ENCODE measurements at regions not wholly inside any gene's neighbourhood (a gene's known extent, or its start where the extent isn't known, plus 50 kb on each side); places are given as distances from the start of the nearest gene placed in this dataset.

DNA sequence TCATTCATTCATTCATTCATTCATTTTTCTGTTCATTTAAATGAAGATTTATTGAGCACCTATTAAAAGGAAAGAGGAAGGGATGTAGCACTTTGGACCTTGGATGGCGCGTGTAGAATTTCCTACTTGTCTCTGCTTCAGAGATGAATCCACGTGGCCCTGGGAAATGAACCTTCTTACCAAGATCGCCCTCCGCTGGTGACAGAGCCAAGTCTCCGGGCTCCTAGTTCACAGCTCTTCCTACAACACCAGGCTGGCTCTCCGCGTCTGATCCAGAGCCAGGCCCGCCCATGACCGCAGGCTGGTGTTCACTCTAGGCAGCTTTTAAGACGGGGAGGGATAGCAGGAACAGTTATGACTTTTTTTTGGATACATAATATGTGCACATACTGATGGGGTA is 70.9 kb upstream of the PIWIL1 start:
- BruUV-seq (replicated peaks) = no TSS peak
- H3K36me3 Mint-ChIP-seq (ENCODE audit: insufficient read depth, unreplicated experiment) = no peaks in the 10 kb centered on the region
- no peak overlapping the region for H3K4me3 Mint-ChIP-seq (ENCODE audit: unreplicated experiment)
- CTCF ChIA-PET = interaction anchor here (0.6 to 0.7 kb wide), 2 partner anchors 26 to 61 kb away, joined by 3 read pairs; no protein-coding TSS in a partner anchor
- no peaks in the 10 kb centered on the region for H3K4me1 Mint-ChIP-seq (ENCODE audit: insufficient read depth, unreplicated experiment)
- intact Hi-C loops (cut with micrococcal nuclease) = no loop called here
- no peak overlapping the region for H3K27ac Mint-ChIP-seq (ENCODE audit: low read depth, unreplicated experiment)
- H3K9me3 Mint-ChIP-seq (ENCODE audit: unreplicated experiment) = no peaks in the 10 kb centered on the region
- H3K27me3 Mint-ChIP-seq (ENCODE audit: insufficient read depth, unreplicated experiment) = peaks cover 12% of the 10 kb centered on the region
- DNase-seq (ENCODE audit: unreplicated experiment) = peak; percentile 13
- POLR2A ChIA-PET = no interaction called here
- TF ChIP-seq, protein P1, sequence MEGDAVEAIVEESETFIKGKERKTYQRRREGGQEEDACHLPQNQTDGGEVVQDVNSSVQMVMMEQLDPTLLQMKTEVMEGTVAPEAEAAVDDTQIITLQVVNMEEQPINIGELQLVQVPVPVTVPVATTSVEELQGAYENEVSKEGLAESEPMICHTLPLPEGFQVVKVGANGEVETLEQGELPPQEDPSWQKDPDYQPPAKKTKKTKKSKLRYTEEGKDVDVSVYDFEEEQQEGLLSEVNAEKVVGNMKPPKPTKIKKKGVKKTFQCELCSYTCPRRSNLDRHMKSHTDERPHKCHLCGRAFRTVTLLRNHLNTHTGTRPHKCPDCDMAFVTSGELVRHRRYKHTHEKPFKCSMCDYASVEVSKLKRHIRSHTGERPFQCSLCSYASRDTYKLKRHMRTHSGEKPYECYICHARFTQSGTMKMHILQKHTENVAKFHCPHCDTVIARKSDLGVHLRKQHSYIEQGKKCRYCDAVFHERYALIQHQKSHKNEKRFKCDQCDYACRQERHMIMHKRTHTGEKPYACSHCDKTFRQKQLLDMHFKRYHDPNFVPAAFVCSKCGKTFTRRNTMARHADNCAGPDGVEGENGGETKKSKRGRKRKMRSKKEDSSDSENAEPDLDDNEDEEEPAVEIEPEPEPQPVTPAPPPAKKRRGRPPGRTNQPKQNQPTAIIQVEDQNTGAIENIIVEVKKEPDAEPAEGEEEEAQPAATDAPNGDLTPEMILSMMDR (IDR thresholded peaks at IDR 0.05; ENCODE audit: unreplicated experiment) = no peak

DNA sequence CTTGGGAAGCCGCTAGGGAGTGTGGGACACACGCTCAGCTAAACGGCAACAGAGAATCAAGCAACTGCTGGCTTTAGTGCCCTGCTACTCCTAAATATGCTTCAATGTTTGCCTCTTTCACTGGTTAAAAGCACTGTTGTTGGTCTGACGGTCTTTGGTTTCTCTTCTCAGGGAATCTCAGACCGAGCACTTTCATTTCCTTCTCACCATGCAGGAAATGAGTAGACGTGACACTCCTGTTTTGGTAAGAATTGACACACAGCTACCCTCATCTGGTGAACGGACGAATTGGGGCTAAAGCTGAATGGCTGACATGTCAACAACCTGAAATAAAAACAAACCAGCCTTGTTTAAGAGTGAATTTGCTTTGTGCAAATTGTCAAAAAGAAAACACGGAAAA is 57.5 kb upstream of the PIWIL1 start:
- BruUV-seq (replicated peaks) = no TSS peak
- intact Hi-C loops (cut with micrococcal nuclease) = loop anchor here (5.0 kb wide), 1 partner anchor 467 kb away; no protein-coding TSS in a partner anchor
- Mint-ChIP-seq H3K4me3 (ENCODE audit: unreplicated experiment) (no peak overlapping the region), H3K9me3 (ENCODE audit: unreplicated experiment) (peaks cover 17% of the 10 kb centered on the region), H3K27me3 (ENCODE audit: insufficient read depth, unreplicated experiment) (peaks cover 3% of the 10 kb centered on the region), H3K27ac (ENCODE audit: low read depth, unreplicated experiment) (no peak overlapping the region), H3K4me1 (ENCODE audit: insufficient read depth, unreplicated experiment) (no peaks in the 10 kb centered on the region), H3K36me3 (ENCODE audit: insufficient read depth, unreplicated experiment) (no peaks in the 10 kb centered on the region)
- CTCF ChIA-PET = interaction anchor here (0.7 to 2.4 kb wide), 5 partner anchors 12 to 238 kb away, joined by 3 to 9 read pairs (median 4); no protein-coding TSS in a partner anchor
- POLR2A ChIA-PET = no interaction called here
- DNase-seq (ENCODE audit: unreplicated experiment) = no peak
- TF ChIP-seq, protein P1 (IDR thresholded peaks at IDR 0.05; ENCODE audit: unreplicated experiment) = no peak

DNA sequence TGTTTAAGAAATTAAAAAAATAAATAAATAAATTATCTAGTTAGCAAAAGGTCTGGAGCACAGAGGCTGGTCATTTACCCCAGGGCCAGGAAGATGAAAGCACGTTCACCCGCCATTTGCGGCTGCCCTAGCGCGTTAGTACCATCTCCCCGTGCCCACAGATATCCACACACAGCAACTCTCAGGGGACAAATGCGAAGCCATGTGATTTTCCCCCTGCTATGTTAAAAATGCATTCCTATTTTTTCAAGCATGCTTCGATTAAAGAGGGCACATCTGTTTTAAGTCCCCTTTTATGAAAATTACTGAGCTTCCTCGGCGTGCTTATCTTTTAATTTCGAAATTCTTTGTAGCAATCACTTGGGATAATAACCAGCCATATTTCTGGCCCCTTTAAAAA is 56.9 kb upstream of the PIWIL1 start:
- POLR2A ChIA-PET = no interaction called here
- Mint-ChIP-seq H3K36me3 (ENCODE audit: insufficient read depth, unreplicated experiment) (no peaks in the 10 kb centered on the region), H3K4me3 (ENCODE audit: unreplicated experiment) (no peak overlapping the region), H3K27ac (ENCODE audit: low read depth, unreplicated experiment) (no peak overlapping the region), H3K27me3 (ENCODE audit: insufficient read depth, unreplicated experiment) (no peaks in the 10 kb centered on the region), H3K4me1 (ENCODE audit: insufficient read depth, unreplicated experiment) (no peaks in the 10 kb centered on the region), H3K9me3 (ENCODE audit: unreplicated experiment) (peaks cover 16% of the 10 kb centered on the region)
- TF ChIP-seq, protein P1 (IDR thresholded peaks at IDR 0.05; ENCODE audit: unreplicated experiment) = no peak
- BruUV-seq (replicated peaks) = no TSS peak
- CTCF ChIA-PET = interaction anchor here (0.7 to 2.4 kb wide), 7 partner anchors 12 to 456 kb away, joined by 3 to 9 read pairs (median 4); no protein-coding TSS in a partner anchor
- intact Hi-C loops (cut with micrococcal nuclease) = loop anchor here (1.0 to 5.0 kb wide), 2 partner anchors 55 to 467 kb away; no protein-coding TSS in a partner anchor
- no peak for DNase-seq (ENCODE audit: unreplicated experiment)

DNA sequence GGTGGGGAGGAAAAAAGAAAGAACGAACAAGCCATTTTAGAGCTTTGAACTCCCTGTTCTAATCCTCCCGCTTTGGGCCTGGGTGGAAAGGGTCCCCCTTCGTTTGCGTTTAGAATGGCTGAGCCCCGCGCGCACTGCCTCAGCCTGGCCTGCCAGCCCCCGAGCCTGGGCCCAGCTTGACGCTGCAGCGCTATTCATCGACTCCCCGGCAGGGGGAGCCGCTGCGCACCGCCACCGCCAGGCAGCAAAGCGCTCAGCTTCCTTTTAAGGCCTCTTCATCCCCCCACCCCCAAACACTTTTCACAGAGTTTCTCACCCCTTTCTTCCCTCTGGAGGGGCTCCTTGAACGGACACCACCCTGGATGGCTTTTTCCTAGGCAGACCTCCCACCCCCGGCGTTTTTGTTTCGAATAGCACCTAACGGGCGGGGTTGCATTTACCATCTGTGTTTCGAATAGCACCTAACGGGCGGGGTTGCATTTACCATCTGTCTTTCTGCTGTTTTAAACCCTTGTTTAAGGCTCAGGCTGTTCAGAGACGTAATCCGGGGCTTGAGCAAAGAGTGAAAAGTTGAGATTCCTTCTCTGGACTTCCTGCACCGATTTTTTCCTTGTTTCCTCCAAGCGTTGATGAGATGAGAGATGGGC is 56.4 kb upstream of the PIWIL1 start:
- H3K27ac Mint-ChIP-seq (ENCODE audit: low read depth, unreplicated experiment) = no peak overlapping the region
- TF ChIP-seq, protein P1 (IDR thresholded peaks at IDR 0.05; ENCODE audit: unreplicated experiment) = peak; percentile 65
- CTCF ChIA-PET = interaction anchor here (0.6 to 2.4 kb wide), 8 partner anchors 11 to 456 kb away, joined by 3 to 9 read pairs (median 4); no protein-coding TSS in a partner anchor
- no peaks in the 10 kb centered on the region for H3K27me3 Mint-ChIP-seq (ENCODE audit: insufficient read depth, unreplicated experiment)
- BruUV-seq (replicated peaks) = no TSS peak
- peaks cover 16% of the 10 kb centered on the region for H3K9me3 Mint-ChIP-seq (ENCODE audit: unreplicated experiment)
- H3K4me1 Mint-ChIP-seq (ENCODE audit: insufficient read depth, unreplicated experiment) = no peaks in the 10 kb centered on the region
- H3K4me3 Mint-ChIP-seq (ENCODE audit: unreplicated experiment) = no peak overlapping the region
- POLR2A ChIA-PET = no interaction called here
- no peaks in the 10 kb centered on the region for H3K36me3 Mint-ChIP-seq (ENCODE audit: insufficient read depth, unreplicated experiment)
- peak; percentile 8 for DNase-seq (ENCODE audit: unreplicated experiment)
- intact Hi-C loops (cut with micrococcal nuclease) = loop anchor here (1.0 to 5.0 kb wide), 2 partner anchors 54 to 466 kb away; no protein-coding TSS in a partner anchor

All from MCF 10A (cell line).